Endothelial cell of hepatic sinusoid (primary cell): ENCODE measurements at regions not wholly inside any gene's neighbourhood (a gene's known extent, or its start where the extent isn't known, plus 50 kb on each side); places are given as distances from the start of the nearest gene placed in this dataset.
"Not testable (repeated sequence)": the region's sequence is repeated elsewhere in the genome, so short reads cannot be mapped to it uniquely, and the experiment has no call there.

Experiments used
- in situ Hi-C: cut with HindIII; loops from 2 replicates; pipeline ENCODE4 v1.10.0; 2017; ENCODE audit warnings: low sequenced_read_pairs

- in situ Hi-C loops = no loop called here
These were observed 174.1 kb downstream of the PRELID2 start for GRCh38 chr5:145660897-145661640.

- in situ Hi-C loops = no loop called here
These were observed 176.7 kb downstream of the PRELID2 start for GRCh38 chr5:145658435-145658834.

- in situ Hi-C loops = not testable (repeated sequence)
These were observed 182.4 kb downstream of the PRELID2 start for GRCh38 chr5:145652700-145653099.

DNA sequence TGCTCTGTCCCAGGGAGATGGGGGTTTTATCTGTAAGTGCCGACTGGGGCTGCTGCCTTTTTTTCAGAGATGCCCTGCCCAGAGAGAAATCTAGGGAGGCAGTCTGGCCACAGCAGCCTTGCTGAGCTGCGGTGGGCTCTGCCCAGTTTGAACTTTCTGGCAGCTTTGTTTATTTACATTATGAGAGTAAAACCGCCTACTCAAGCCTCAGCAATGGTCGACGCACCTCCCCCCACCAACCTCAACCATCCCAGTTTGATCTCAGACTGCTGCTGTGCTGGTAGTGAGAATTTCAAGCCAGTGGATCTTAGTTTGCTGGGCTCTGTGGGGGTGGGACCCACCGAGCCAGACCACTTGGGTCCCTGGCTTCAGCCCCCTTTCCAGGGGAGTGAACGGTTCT lies 188.0 kb downstream of the PRELID2 start:
- in situ Hi-C loops = not testable (repeated sequence)

GRCh38 chr5:145643214-145643613 lies 191.9 kb downstream of the PRELID2 start:
- in situ Hi-C loops = not testable (repeated sequence)

DNA sequence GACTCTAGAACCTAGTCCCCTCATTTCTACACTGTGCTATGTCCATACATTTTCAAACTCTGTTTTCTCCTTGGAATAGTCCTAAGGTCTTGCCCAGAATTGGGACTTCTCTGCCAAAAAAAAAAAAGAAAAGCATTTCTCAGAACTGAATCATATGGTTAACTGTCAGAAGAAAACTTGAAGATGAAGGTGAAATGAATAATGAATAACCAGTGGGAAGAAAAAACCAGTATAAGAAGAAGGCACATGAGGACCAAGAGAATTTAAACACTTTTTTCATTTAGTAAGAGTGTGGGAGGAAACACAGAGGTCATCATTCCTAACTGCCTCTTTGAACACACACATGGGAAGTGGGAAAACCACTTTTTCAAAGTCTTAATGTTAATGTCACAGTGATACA lies 197.7 kb downstream of the PRELID2 start:
- in situ Hi-C loops = no loop called here

GRCh38 chr5:145636371-145636770 lies 198.8 kb downstream of the PRELID2 start:
- in situ Hi-C loops = no loop called here

DNA sequence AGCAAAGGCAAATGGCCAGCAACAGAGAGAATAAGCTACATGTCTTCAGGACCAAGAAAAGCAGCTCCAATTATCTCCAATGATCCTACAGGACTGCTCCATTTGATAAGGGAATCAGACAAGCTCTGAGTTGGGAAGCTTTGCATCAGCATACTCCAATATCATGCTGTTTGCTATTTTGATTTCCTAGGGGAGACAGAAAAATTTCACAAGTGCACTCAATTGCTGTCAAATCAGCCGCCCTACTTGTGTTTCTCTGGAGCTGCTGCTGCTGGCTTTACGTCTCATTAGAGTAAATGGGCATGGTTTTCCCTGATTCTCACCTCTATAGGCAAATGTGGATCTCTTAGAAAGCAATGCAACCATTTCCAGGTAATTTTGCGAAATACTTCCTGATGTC lies 201.7 kb downstream of the PRELID2 start:
- in situ Hi-C loops = no loop called here

GRCh38 chr5:145632701-145633100 lies 202.4 kb downstream of the PRELID2 start:
- in situ Hi-C loops = no loop called here

- in situ Hi-C loops = no loop called here
These were observed 206.1 kb downstream of the PRELID2 start for GRCh38 chr5:145629047-145629446.

- in situ Hi-C loops = no loop called here
These were observed 206.6 kb downstream of the PRELID2 start for GRCh38 chr5:145628525-145628924.

- in situ Hi-C loops = no loop called here
These were observed 215.3 kb downstream of the PRELID2 start for GRCh38 chr5:145619806-145620310.

- in situ Hi-C loops = not testable (repeated sequence)
These were observed 218.4 kb downstream of the PRELID2 start for GRCh38 chr5:145616739-145617138.

GRCh38 chr5:145598983-145599382 lies 236.2 kb downstream of the PRELID2 start:
- in situ Hi-C loops = no loop called here

DNA sequence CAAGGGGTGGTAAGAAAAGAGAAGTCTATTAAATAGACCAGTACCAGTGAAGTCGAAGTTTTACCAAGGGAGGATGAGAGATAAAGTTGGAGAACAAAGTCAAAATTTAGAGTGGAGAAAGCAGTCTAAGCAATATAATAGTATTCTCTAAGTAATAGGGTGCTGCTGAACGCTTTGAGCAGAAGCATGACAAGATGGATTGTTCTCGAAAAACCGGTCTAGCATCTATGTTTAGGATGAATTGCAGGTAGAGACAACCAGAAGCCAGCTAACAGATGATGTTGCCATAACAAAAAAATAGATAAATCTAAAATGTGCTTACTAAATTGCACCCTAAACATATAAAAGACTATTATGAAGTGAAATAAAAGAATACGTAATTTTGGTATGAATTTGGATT lies 237.0 kb downstream of the PRELID2 start:
- in situ Hi-C loops = no loop called here

DNA sequence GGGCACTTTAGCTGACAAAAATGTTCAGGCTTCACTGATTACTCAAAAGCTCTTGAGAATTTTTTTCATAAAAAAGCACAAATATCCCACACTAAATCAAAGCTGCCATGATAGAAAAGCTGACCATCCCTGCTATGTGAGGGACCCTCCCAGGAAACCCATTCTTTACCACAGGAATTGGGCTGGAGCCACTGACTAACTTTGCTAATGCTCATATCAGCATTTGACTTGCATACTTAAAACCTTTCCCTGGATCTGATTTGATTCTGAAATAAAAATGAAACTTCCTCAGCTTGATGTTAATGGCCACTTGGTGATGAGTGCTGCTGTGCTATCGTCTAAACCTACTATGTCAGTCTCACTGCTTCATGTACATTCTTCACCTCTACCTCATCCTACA lies 243.6 kb downstream of the PRELID2 start:
- in situ Hi-C loops = no loop called here

- in situ Hi-C loops = no loop called here
These were observed 246.1 kb downstream of the PRELID2 start for GRCh38 chr5:145589063-145589462.

DNA sequence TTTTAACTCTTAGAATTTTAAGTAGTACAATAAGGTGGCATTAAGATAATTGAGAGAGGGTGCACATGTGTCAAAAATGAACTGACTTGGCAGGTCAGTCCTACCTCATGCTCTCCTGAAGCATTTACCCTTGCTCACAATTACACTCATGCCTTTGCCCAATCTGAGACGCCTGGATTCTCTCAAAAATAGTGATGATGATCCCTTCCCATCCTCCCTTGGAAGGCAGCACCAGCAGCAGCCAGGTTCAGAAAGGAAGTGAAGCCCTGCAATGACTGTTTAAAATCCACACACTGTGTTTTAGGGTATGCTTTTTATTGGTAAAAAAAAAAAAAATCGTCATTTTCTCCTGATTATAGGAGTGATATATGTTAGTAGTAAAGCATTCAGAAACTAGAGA lies 246.6 kb downstream of the PRELID2 start:
- in situ Hi-C loops = no loop called here

GRCh38 chr5:145588113-145588512 lies 247.0 kb downstream of the PRELID2 start:
- in situ Hi-C loops = no loop called here

- in situ Hi-C loops = no loop called here
These were observed 247.4 kb downstream of the PRELID2 start for GRCh38 chr5:145587710-145588109.

DNA sequence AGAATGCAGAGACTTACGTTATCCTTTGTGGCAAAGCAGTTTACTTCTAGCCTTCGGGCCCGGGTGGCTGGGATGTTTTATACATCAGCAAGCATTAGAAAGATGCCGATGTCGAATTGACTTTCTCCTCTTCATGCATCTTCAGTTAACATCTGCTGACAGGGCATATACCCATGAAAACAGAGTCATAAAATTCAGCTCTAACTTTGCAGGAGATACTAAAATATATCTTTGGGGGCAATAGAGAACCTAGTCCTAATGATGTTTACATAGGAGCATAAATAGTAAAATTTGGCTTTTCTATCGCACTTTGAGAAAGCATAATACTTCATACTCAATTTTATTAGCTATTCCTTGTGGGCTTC lies 247.9 kb downstream of the PRELID2 start:
- in situ Hi-C loops = no loop called here

- in situ Hi-C loops = no loop called here
These were observed 248.4 kb downstream of the PRELID2 start for GRCh38 chr5:145586661-145587307.
